GM12892 (cell line): ENCODE measurements at regions not wholly inside any gene's neighbourhood (a gene's known extent, or its start where the extent isn't known, plus 50 kb on each side); places are given as distances from the start of the nearest gene placed in this dataset.

Source experiments
- DNase-seq: peaks from one replicate; pipeline ENCODE4 v3.0.0; 2011; ENCODE audit not compliant: insufficient read length
- FAIRE-seq: peaks from 2 replicates; lab custom pipeline; 2011; peaks lifted over from hg19 to GRCh38; lab: Jason Lieb, UNC
- POLR2A ChIP-seq: IDR thresholded peaks from 2 replicates; pipeline ENCODE4 v1.6.1; 2011; ENCODE audit warnings: low read depth, low read length, control low read depth
- POLR2AphosphoS5 ChIP-seq: IDR thresholded peaks from 2 replicates; pipeline ENCODE4 v1.6.1; 2011; ENCODE audit warnings: low read depth, low read length, control low read depth
- TAF1 ChIP-seq: IDR thresholded peaks from 2 replicates; pipeline ENCODE4 v1.6.1; 2011; ENCODE audit warnings: low read depth, mild to moderate bottlenecking, control low read depth, low read length, borderline replicate concordance

DNA sequence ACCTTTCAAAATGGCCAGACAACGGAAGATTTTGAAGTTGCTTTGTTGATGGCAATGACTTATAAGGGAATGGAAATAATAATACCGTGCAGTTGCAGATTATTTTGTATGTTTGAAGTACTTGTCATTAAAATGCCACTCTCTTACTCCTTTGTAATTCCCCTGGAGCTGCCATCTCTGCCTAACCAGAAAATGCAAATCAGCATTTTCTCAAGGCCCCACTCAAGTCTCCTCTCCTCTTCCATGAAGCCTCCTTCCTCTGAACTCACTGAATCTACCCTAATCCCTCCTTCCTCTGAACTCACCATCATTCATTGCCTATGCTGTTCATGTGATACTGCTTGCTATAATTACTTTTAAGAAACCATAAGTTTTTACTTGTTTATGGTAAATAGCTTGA lies 60.2 kb upstream of the RBPJ start:
- no peak for FAIRE-seq
- DNase-seq, result no peak
- TF ChIP-seq POLR2AphosphoS5 (no peak), POLR2A (no peak), TAF1 (no peak)

DNA sequence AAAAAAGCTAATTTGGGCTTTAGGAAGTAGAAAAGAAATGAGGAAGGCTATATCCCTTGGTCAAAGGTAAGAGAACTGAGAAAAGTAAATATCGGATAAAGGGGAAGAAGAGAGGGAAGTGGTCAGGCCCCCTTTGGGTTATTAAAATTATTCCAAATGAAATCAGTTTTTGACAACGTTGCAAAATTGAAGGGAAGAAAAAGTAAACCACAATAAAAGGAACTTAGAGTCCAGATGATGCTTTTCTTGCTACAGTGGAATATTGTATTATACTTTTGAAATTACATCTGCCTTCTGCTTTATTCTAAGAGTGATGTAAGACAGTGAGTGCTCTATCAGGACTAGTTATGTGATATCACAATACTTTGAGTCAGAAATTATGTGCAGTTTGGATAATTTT lies 59.4 kb upstream of the RBPJ start:
- TF ChIP-seq POLR2AphosphoS5 (no peak), TAF1 (no peak), POLR2A (no peak)
- DNase-seq, result no peak
- no peak for FAIRE-seq

DNA sequence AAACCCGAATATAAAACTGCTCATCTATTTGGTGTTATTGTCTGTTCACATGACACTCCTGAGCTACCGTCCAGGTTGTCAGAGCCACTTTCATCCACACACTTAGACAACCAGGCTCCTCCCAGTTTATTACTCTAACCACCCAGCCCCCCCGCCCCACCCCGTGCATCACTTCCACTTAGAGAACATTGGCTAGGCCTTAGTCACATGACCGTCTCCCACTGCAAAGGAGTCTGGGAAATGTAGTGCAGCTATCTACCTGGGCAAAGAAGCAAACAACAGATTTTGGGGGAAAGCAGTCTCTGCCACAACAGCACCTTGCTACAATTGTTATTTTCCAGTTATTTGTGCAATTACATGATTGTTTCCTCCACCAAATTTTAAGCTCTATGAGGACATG lies 57.6 kb upstream of the RBPJ start:
- TF ChIP-seq POLR2AphosphoS5, result no peak
- no peak for TF ChIP-seq POLR2A
- TF ChIP-seq TAF1, result no peak
- no peak for DNase-seq
- no peak for FAIRE-seq

DNA sequence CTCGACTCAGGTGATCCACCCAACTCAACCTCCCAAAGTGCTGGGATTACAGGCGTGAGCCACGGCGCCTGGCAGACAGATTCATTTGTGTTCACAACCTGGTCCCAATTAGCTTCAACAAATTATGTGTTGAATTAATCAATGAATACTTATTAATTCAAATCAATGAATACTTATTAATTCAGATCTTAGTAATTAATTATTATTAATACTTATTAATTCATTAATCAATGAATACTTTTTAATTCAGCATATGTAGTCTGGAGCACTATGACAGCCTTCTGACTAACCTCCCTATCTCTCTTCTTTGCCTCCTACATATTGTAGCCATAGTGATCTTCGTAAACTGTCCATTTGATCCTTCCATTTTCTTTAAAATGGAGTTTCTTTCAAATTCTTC lies 56.7 kb upstream of the RBPJ start:
- DNase-seq, result no peak
- FAIRE-seq, result no peak
- TF ChIP-seq POLR2AphosphoS5 (no peak), POLR2A (no peak), TAF1 (no peak)

DNA sequence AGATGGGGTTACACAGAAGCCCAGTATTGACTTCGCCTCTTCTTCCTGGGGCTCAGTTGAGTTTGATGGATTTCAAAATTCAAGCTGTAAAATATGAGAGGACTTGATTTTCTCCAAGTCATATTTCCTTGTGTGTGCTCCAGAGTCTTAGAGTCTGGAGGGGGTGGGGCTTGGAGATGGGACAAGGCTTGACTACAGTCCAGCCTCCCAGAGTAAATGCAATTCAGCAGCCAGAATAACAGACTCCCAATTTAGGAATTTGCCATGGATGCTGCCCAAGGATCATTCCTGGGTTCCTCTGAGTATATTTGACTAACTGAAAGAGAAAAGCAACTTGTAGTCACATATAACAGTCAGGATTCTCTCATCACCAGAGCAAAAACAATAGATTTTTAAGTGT lies 53.7 kb upstream of the RBPJ start:
- no peak for TF ChIP-seq TAF1
- no peak for TF ChIP-seq POLR2A
- TF ChIP-seq POLR2AphosphoS5, result no peak
- no peak for FAIRE-seq

DNA sequence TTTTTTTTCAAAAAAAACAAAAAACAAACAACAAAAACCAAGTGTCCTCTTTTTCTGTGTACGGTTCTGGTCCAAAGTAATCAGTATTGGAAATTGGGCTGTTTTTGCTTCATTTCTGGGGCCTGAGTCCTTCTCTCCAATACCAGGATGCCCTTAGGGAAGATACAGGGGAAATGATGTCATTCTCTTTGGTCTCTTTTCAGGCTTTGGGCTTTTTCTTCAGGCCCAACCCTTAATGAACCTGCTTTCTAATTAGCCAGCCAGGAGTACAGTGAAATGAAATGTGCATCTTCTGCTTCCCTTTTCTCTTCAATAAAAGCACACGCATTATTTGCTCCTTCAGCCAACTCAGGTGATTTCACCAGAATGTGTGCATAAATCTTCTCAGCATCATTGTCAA lies 52.6 kb upstream of the RBPJ start:
- no peak for FAIRE-seq
- DNase-seq, result no peak
- TF ChIP-seq TAF1 (no peak), POLR2A (no peak), POLR2AphosphoS5 (no peak)

More for the DNA sequence above, 53.7 kb upstream of the RBPJ start:
- DNase-seq, result no peak

DNA sequence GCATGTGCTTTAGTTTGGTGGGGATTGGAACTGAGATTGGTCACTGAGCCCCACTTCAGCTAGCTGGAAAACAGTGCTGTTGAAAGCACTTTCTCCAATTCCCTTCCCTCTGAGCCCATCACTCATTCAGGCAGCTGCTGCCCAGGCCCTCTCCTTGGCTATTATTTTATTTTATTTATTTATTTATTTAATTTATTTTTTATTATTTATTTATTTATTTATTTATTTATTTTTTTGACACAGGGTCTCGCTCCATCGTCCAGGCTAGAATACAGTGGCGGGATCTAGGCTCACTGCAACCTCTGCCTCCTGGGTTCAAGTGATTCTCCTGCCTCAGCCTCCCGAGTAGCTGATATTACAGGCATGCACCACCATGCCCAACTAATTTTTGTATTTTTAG lies 51.8 kb upstream of the RBPJ start:
- no peak for FAIRE-seq
- no peak for DNase-seq
- TF ChIP-seq TAF1, result no peak
- TF ChIP-seq POLR2AphosphoS5, result no peak
- TF ChIP-seq POLR2A, result no peak
